ENCODE measurements at regions not wholly inside any gene's neighbourhood (a gene's known extent, or its start where the extent isn't known, plus 50 kb on each side); places are given as distances from the start of the nearest gene placed in this dataset.
A peak's percentile ranks its signal among the peaks of the same experiment; 100 is the strongest.
"Not testable (repeated sequence)": the region's sequence is repeated elsewhere in the genome, so short reads cannot be mapped to it uniquely, and the experiment has no call there.

- no peak overlapping the region for H3K4me3 ChIP-seq
- no peak overlapping the region for H3K27ac ChIP-seq
- TF ChIP-seq CTCF (IDR thresholded peaks at IDR 0.05) (no peak), POLR2A (IDR thresholded peaks at IDR 0.05) (no peak)
- DNase-seq: no peak
- no peaks in the 10 kb centered on the region for H3K27me3 ChIP-seq
- H3K36me3 ChIP-seq: no peaks in the 10 kb centered on the region
- no peaks in the 10 kb centered on the region for H3K4me1 ChIP-seq
- no peaks in the 10 kb centered on the region for H3K9me3 ChIP-seq
Observed at GRCh38 chr12:67091678-67092077, 177.5 kb upstream of the CAND1 start.

- not testable (repeated sequence) for H3K9me3 ChIP-seq, H3K4me3 ChIP-seq, DNase-seq, H3K4me1 ChIP-seq, H3K27ac ChIP-seq, H3K27me3 ChIP-seq, H3K36me3 ChIP-seq
Observed at GRCh38 chr12:67092934-67093333, 176.2 kb upstream of the CAND1 start.

- peak overlapping the region in 1 of 4 donors; percentile 16 for H3K27ac ChIP-seq
- no peak for TF ChIP-seq CTCF (IDR thresholded peaks at IDR 0.05)
- no peak for TF ChIP-seq POLR2A (IDR thresholded peaks at IDR 0.05)
- DNase-seq: no peak
- H3K4me1 ChIP-seq: no peaks in the 10 kb centered on the region
- H3K27me3 ChIP-seq: no peaks in the 10 kb centered on the region
- H3K9me3 ChIP-seq: no peaks in the 10 kb centered on the region
- H3K4me3 ChIP-seq: no peak overlapping the region
- H3K36me3 ChIP-seq: no peaks in the 10 kb centered on the region
Observed at GRCh38 chr12:67096533-67097318, 172.4 kb upstream of the CAND1 start.

- H3K4me3 ChIP-seq: no peak overlapping the region
- TF ChIP-seq POLR2A (IDR thresholded peaks at IDR 0.05) (no peak), CTCF (IDR thresholded peaks at IDR 0.05) (no peak)
- no peaks in the 10 kb centered on the region for H3K4me1 ChIP-seq
- no peak for DNase-seq
- H3K9me3 ChIP-seq: no peaks in the 10 kb centered on the region
- H3K27me3 ChIP-seq: no peaks in the 10 kb centered on the region
- no peaks in the 10 kb centered on the region for H3K36me3 ChIP-seq
- H3K27ac ChIP-seq: no peak overlapping the region
Observed at GRCh38 chr12:67099858-67100257, 169.3 kb upstream of the CAND1 start.

GRCh38 chr12:67103521-67103920 is 165.6 kb upstream of the CAND1 start:
- Histone ChIP-seq H3K27ac (no peak overlapping the region), H3K4me1 (no peaks in the 10 kb centered on the region), H3K9me3 (no peaks in the 10 kb centered on the region), H3K4me3 (no peak overlapping the region), H3K36me3 (no peaks in the 10 kb centered on the region), H3K27me3 (no peaks in the 10 kb centered on the region)
- DNase-seq: no peak
- TF ChIP-seq CTCF (IDR thresholded peaks at IDR 0.05) (no peak), POLR2A (IDR thresholded peaks at IDR 0.05) (no peak)

GRCh38 chr12:67107235-67107634 is 161.9 kb upstream of the CAND1 start:
- Histone ChIP-seq H3K4me1 (no peaks in the 10 kb centered on the region), H3K4me3 (no peak overlapping the region), H3K36me3 (no peaks in the 10 kb centered on the region), H3K27ac (no peak overlapping the region), H3K9me3 (no peaks in the 10 kb centered on the region), H3K27me3 (no peaks in the 10 kb centered on the region)
- TF ChIP-seq CTCF (IDR thresholded peaks at IDR 0.05): no peak
- no peak for TF ChIP-seq POLR2A (IDR thresholded peaks at IDR 0.05)
- no peak for DNase-seq

All from Peyer's patch (tissue), 4 donors.